Activated T-cell treated with anti-CD3 and anti-CD28 coated beads, Interleukin-2, amount 50 U/mL, for 24 hours (primary cell): ENCODE measurements at regions not wholly inside any gene's neighbourhood (a gene's known extent, or its start where the extent isn't known, plus 50 kb on each side); places are given as distances from the start of the nearest gene placed in this dataset.

Experiments used
- DNase-seq: peaks from one replicate; pipeline ENCODE4 v3.0.0-alpha.2; 2020
- H3K27ac Mint-ChIP-seq: 2 replicates; pipeline ENCODE4 v1.8.0; 2020; ENCODE audit warnings: mild to moderate bottlenecking, mixed read lengths
- H3K27me3 Mint-ChIP-seq: 2 replicates; pipeline ENCODE4 v1.8.0; 2020; ENCODE audit warnings: mixed read lengths
- H3K36me3 Mint-ChIP-seq: 2 replicates; pipeline ENCODE4 v1.8.0; 2020; ENCODE audit warnings: low read depth, mixed read lengths
- H3K4me1 Mint-ChIP-seq: 2 replicates; pipeline ENCODE4 v1.8.0; 2020; ENCODE audit warnings: low read depth, mixed read lengths
- H3K4me3 Mint-ChIP-seq: 2 replicates; pipeline ENCODE4 v1.8.0; 2020; ENCODE audit warnings: mild to moderate bottlenecking, moderate library complexity, mixed read lengths
- H3K9me3 Mint-ChIP-seq: 2 replicates; pipeline ENCODE4 v1.8.0; 2020; ENCODE audit warnings: mixed read lengths

DNA sequence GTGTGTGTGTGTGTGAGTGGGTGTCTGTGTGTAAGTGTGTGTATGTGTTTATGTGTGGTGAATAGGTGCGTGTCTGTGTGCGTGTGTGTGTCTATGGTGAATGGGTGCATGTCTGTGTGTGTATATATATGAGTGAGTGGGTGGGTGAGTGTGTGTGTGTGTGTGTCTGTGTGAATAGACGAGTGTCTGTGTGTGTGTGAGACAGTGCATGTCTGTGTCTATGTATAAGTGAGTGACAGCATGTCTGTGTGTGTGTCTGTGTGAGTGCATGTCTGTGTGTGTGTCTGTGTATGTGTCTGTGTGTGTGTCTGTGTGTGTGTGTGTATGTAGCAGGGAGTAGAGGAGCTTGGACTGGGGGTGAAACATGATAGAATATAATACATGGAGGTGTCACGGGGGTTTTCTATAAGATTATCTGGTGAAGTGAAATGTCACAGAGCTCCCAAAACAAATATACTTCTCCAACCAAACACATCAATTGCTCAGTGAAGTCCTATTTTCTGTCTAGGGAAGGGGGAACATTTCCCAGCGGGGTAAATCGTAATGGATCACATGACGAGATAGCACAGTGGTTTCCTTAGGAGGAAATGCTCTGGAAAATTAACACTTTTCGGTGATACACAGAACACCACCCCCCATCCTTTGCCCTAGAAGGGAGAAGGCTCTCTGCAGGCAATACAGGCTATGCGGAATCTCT, 723.3 kb upstream of the CELF2 start:
- no peak for DNase-seq
- Mint-ChIP-seq H3K36me3 (no peaks in the 10 kb centered on the region), H3K27me3 (peaks cover 3% of the 10 kb centered on the region), H3K27ac (no peak overlapping the region), H3K4me1 (no peaks in the 10 kb centered on the region), H3K4me3 (no peak overlapping the region), H3K9me3 (no peaks in the 10 kb centered on the region)

DNA sequence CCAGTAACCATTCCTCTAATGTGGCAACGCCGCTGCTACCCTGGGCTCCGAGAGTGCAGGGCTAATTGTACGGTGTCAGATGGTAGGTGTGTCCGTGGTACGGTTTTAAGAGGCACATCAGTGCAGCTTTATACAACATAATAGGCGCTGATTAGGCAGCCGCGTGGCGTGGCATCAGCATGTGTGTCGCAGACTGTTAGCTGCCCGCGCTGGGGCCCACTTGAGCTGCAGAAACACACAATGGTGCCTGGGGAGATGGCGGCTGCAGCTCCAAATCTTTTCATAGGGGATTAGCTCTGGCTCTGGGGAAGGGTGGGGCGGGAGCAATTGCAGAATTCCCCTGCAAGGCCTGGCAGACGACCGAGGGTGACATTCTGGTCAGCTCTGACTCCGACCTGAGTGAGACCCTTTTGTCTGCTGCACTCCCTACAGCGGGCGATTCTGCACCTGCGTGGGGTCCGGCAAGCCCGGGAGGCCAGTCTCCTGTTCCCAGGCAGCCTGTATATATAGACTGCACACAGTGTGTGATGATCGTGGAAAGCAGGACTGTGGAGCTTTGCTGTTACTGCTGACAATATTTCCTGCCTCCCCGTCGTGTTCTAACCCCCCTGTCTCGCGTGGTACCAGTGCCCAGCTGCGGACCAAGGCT, 722.7 kb upstream of the CELF2 start:
- Mint-ChIP-seq H3K27me3 (no peaks in the 10 kb centered on the region), H3K36me3 (no peaks in the 10 kb centered on the region), H3K4me1 (no peaks in the 10 kb centered on the region), H3K9me3 (no peaks in the 10 kb centered on the region), H3K4me3 (no peak overlapping the region), H3K27ac (no peak overlapping the region)
- DNase-seq = no peak

DNA sequence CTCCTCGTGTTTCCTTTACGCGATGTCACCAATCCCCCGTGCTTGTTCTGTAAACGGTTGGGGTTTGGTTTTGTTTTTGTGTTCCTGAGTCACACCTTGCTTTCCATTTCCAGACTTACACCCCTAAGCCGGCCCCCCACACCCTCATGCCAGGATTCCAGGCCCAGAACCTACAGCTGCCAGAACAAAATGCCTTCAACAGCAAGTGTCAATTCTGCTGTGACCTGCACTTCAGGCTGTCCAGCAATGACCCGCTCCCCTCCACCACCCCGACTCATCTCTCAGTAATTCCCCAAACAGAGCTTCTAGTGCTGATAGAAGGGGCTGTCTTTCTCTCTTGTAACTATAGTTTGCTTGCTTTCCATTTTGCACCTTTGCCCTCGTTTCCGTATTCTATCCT, 722.1 kb upstream of the CELF2 start:
- H3K27ac Mint-ChIP-seq = no peak overlapping the region
- no peaks in the 10 kb centered on the region for H3K9me3 Mint-ChIP-seq
- no peak for DNase-seq
- H3K4me3 Mint-ChIP-seq = no peak overlapping the region
- no peaks in the 10 kb centered on the region for H3K4me1 Mint-ChIP-seq
- H3K36me3 Mint-ChIP-seq = no peaks in the 10 kb centered on the region
- no peaks in the 10 kb centered on the region for H3K27me3 Mint-ChIP-seq

DNA sequence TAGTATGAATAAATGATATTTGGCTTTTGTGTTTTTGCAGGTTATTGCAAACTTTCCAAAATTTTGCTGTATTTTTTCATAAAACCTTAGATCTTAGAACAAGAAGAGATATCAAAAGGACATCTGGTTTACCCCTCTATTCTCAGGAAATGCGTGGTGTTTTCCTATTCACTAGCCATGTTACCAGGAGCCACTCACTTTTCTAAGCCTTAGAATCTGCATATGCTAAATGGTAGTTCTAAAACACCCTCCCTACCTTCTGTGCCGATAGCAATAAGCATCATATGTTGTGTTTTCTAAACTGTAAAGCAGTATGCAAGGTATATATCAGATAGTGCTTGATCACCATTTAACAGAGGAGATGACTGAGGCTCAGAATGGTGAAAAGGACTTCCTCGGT, 715.0 kb upstream of the CELF2 start:
- Mint-ChIP-seq H3K9me3 (no peaks in the 10 kb centered on the region), H3K36me3 (no peaks in the 10 kb centered on the region), H3K4me1 (no peaks in the 10 kb centered on the region), H3K27me3 (peaks cover 15% of the 10 kb centered on the region), H3K27ac (no peak overlapping the region), H3K4me3 (no peak overlapping the region)
- no peak for DNase-seq

DNA sequence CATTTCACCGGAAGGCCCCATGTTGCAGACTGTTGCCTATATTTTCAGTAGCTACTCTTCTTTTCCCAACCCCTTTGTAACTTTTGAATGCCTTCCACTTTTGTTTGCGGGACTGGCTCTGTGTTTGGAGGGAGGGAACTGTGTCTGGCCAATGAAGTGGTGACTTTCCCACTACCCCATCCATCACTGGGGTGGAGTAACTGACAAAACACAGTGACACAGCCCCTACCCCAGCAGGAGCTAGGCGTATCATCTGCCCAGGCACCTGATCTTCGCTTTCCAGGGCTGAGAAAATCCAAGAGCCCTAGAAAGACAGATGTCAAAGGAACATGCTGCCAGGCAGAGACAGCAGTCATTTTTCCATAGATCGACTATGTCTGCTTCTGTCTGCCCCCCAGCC, 710.6 kb upstream of the CELF2 start:
- Mint-ChIP-seq H3K27me3 (peaks cover 11% of the 10 kb centered on the region), H3K9me3 (no peaks in the 10 kb centered on the region), H3K27ac (no peak overlapping the region), H3K4me1 (no peaks in the 10 kb centered on the region), H3K4me3 (no peak overlapping the region), H3K36me3 (no peaks in the 10 kb centered on the region)
- no peak for DNase-seq

DNA sequence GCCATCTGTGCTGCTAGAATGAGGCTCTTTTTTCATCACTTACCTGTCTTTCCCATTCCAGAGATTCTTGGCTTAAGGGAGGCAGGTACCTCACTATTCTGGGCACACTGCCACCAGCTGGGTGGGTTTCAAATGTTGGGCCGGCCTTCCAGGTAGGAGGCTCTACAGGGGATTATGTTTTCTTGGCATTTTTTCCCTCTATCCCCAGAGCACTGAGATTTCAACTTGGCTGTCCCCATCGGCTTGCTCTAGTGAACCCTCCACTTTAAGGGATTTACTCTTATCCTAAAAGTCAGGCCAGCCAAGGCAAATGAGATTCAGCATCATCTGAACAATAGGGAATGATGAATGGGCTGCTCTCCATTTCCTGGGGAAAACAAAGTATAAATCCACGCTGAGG, 710.1 kb upstream of the CELF2 start:
- Mint-ChIP-seq H3K4me1 (no peaks in the 10 kb centered on the region), H3K27ac (no peak overlapping the region), H3K9me3 (no peaks in the 10 kb centered on the region), H3K36me3 (no peaks in the 10 kb centered on the region), H3K27me3 (peaks cover 11% of the 10 kb centered on the region), H3K4me3 (no peak overlapping the region)
- DNase-seq = no peak

DNA sequence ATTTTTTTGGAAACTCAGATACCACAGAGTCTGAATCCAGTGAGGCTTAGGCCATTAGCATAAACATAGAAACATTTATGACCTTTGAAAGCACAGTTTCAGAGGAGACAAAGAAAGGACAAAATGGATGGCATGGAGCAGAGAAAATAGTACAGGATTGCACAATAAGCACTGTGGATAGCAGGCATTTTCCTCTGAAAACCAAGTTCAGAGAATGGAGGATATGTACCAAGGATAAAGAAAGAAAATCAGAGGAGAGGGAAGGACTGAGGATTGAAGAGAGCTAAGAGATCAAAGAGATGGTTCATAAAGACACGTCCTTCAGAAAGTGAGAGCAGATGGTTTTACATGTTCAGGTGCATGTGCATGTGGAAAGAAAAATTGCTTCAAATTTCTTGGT, 707.2 kb upstream of the CELF2 start:
- Mint-ChIP-seq H3K36me3 (no peaks in the 10 kb centered on the region), H3K27ac (no peak overlapping the region), H3K9me3 (no peaks in the 10 kb centered on the region), H3K27me3 (peaks cover under 1% of the 10 kb centered on the region), H3K4me1 (no peaks in the 10 kb centered on the region), H3K4me3 (no peak overlapping the region)
- DNase-seq = no peak

DNA sequence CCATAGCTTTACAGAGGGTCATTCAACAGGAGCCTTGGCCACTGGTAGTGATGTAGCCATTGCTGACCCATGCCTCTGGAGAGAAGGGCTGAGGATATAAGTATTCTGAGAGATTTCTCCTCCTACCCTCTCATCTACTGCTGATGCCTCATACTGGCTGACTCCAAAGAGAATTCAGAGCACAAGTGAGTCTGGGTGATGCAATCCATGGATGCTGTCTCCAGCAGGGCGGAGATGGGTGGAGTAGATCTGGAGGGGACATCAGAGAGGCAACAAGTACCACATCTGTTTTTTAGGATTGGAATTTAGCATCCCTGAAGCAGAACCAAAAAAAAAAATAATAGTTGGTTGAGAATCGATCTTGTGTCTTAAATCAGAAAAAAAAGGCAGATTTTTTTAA, 705.7 kb upstream of the CELF2 start:
- Mint-ChIP-seq H3K27ac (no peak overlapping the region), H3K9me3 (no peaks in the 10 kb centered on the region), H3K4me1 (no peaks in the 10 kb centered on the region), H3K36me3 (no peaks in the 10 kb centered on the region), H3K4me3 (no peak overlapping the region), H3K27me3 (peaks cover under 1% of the 10 kb centered on the region)
- no peak for DNase-seq

DNA sequence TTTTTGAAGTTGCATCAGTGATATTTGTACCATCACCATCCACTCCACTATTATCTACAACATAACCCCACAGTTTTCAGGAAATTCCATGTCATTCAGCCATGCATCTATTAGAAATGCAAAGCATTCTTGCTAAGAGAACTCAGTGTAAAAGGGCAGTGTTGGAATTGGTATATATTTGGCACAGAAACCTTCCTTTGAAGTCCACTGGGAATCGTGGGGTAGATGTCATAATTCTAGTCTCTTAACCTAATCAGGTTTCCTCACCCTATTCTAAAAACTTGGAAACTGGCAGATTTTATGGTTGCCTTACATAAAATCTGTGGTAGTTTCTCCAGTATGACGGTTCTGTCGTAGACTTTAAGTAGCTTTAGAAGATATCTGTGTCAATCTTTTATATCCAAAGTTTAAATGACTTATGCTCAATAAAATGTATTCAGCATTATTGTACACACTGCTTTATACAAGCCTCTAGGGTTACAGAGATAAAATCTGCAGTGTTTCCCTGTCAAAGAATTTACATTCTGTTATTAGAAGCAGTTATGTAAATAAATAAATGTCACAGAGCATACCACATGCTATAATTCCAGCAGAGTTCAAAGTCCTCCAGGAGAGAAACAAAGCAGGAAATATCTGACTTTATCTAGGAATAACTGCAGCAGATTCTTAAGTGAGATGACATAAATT, 704.4 kb upstream of the CELF2 start:
- DNase-seq = no peak
- Mint-ChIP-seq H3K27me3 (peaks cover 7% of the 10 kb centered on the region), H3K9me3 (no peaks in the 10 kb centered on the region), H3K36me3 (no peaks in the 10 kb centered on the region), H3K4me1 (no peaks in the 10 kb centered on the region), H3K4me3 (no peak overlapping the region), H3K27ac (no peak overlapping the region)

DNA sequence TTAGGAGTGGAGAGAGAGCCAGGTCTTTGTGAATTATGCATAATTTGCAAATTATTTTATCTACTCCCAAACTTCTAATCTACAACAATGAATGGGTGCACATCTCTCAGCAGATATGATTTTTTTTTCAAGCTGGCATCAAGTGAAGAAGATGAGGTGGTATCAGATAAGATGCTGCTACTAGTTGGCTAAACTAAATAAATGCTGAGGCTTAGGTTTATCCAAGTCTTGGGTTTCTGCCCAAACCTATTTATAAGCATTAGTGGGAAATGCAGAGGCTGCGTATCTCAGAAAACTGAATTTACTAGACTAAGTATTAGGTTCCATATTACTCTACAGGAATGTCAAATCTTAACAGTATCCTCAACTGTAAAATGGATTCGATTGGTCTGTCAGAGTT, 703.0 kb upstream of the CELF2 start:
- Mint-ChIP-seq H3K9me3 (no peaks in the 10 kb centered on the region), H3K4me3 (no peak overlapping the region), H3K36me3 (no peaks in the 10 kb centered on the region), H3K27ac (no peak overlapping the region), H3K27me3 (peaks cover 7% of the 10 kb centered on the region), H3K4me1 (no peaks in the 10 kb centered on the region)
- DNase-seq = no peak

DNA sequence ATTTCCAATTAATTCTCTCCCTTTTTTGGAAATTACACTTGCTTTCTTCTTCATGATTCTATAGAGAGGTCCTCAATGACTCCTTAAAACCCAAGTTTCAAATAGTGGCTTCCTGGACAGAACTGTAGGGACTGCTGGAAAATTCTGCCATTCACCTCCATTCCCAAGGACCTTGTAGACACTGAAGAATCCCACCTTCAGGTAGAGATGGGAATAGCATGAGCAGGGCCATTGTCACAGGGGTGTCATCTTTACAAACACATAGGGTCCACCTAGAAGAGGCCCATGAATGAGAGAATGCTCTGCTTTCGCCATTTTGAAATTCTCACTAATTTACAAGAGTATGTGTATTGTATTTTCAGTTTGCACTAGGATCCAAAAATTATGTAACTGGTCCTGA, 701.7 kb upstream of the CELF2 start:
- H3K9me3 Mint-ChIP-seq = no peaks in the 10 kb centered on the region
- H3K4me3 Mint-ChIP-seq = no peak overlapping the region
- no peaks in the 10 kb centered on the region for H3K36me3 Mint-ChIP-seq
- peaks cover 9% of the 10 kb centered on the region for H3K27me3 Mint-ChIP-seq
- H3K4me1 Mint-ChIP-seq = no peaks in the 10 kb centered on the region
- DNase-seq = no peak
- no peak overlapping the region for H3K27ac Mint-ChIP-seq

DNA sequence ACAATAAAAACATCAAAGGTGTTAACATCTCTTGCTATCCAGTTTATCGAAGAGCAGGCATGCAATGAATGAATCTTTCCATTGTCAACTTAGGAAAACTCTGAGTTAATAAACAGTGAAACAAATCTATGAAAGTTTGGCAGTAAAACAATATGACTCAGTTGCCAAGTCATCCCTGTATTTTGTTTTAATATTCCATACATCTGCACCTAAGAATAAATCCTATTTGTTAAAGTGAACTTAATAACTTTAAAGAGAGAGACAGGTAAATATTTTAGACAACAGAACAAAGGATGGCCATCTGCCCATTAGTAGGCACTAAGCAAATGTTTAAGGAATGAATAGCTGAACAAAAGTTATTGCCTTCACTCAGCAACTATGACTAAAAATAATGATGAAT, 700.5 kb upstream of the CELF2 start:
- DNase-seq = no peak
- Mint-ChIP-seq H3K4me1 (no peaks in the 10 kb centered on the region), H3K9me3 (no peaks in the 10 kb centered on the region), H3K27ac (no peak overlapping the region), H3K4me3 (no peak overlapping the region), H3K27me3 (peaks cover 9% of the 10 kb centered on the region), H3K36me3 (no peaks in the 10 kb centered on the region)

DNA sequence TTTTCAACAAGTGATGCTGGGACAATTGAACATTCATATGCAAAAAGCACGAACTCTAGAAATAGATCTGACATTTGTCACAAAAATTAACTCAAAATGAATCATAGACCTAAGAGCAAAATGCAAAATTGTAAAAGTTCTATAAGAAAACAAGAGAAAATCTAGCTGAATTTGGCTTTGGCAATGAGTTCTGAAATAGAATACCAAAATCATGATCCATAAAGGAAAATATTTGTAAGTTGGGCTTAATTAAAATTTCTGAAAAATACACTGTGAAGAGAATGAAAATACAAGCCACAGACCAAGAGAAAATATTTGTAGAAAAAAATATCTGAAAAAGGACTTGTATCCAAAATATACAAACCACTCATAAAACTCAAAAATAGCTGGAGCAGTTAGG, 698.8 kb upstream of the CELF2 start:
- Mint-ChIP-seq H3K4me3 (no peak overlapping the region), H3K27me3 (peaks cover 15% of the 10 kb centered on the region), H3K9me3 (no peaks in the 10 kb centered on the region), H3K36me3 (no peaks in the 10 kb centered on the region), H3K4me1 (no peaks in the 10 kb centered on the region), H3K27ac (no peak overlapping the region)
- DNase-seq = no peak

DNA sequence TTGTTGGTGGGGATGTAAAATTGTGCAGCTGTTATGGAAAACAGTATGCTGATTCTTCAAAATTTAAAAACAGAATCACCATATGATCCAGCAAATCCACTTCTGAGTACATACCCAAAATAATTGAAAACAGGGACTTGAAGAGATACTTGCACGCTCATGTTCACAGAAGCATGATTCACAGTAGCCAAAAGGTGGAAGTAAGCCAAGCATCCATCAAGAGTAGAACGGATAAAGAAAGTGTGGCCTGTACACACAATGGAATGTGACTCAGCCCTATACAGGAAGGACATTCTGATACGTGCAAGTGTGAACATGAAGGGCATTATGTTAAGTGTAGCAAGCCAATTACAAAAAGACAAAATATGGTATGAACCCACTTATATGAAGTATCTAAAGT, 696.7 kb upstream of the CELF2 start:
- no peak for DNase-seq
- H3K36me3 Mint-ChIP-seq = no peaks in the 10 kb centered on the region
- peaks cover 15% of the 10 kb centered on the region for H3K27me3 Mint-ChIP-seq
- H3K4me3 Mint-ChIP-seq = no peak overlapping the region
- no peaks in the 10 kb centered on the region for H3K9me3 Mint-ChIP-seq
- H3K27ac Mint-ChIP-seq = no peak overlapping the region
- no peaks in the 10 kb centered on the region for H3K4me1 Mint-ChIP-seq

DNA sequence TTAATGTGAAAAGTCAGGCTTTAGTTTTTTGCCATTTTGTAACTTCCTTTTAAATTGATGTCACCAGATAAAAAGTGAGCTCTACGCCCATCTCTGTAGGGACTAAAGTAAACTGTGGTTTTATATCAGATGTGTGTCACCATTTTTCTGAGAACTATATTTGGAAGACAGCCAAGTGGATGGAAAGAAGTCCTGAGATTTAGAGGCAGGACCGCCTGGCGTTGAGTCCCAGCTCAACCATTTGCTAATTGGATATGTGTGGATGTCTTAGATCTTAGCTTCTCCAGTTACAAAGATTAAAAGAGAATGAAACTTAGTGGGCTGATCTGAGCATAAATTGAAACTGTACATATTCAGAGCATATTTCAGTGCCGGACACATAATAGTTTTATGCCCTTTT, 691.6 kb upstream of the CELF2 start:
- no peaks in the 10 kb centered on the region for H3K36me3 Mint-ChIP-seq
- no peaks in the 10 kb centered on the region for H3K9me3 Mint-ChIP-seq
- H3K27ac Mint-ChIP-seq = no peak overlapping the region
- peaks cover 32% of the 10 kb centered on the region for H3K27me3 Mint-ChIP-seq
- H3K4me3 Mint-ChIP-seq = no peak overlapping the region
- no peak for DNase-seq
- no peaks in the 10 kb centered on the region for H3K4me1 Mint-ChIP-seq
